Retinal pigment epithelial cell (primary cell): ENCODE measurements at regions not wholly inside any gene's neighbourhood (a gene's known extent, or its start where the extent isn't known, plus 50 kb on each side); places are given as distances from the start of the nearest gene placed in this dataset.

Experiments used
- DNase-seq: peaks from one replicate; pipeline ENCODE4 v3.0.0-alpha.2; 2010; ENCODE audit warnings: low read depth
- H3K4me3 ChIP-seq: 2 replicates; pipeline ENCODE4 v1.5.1; 2011; ENCODE audit warnings: mild to moderate bottlenecking, low read length, control low read depth, moderate library complexity
- CTCF ChIP-seq: conservative IDR thresholded peaks from 2 replicates; pipeline ENCODE4 v1.5.1; 2011; ENCODE audit warnings: low read depth, low read length, control low read depth, inconsistent platforms

DNA sequence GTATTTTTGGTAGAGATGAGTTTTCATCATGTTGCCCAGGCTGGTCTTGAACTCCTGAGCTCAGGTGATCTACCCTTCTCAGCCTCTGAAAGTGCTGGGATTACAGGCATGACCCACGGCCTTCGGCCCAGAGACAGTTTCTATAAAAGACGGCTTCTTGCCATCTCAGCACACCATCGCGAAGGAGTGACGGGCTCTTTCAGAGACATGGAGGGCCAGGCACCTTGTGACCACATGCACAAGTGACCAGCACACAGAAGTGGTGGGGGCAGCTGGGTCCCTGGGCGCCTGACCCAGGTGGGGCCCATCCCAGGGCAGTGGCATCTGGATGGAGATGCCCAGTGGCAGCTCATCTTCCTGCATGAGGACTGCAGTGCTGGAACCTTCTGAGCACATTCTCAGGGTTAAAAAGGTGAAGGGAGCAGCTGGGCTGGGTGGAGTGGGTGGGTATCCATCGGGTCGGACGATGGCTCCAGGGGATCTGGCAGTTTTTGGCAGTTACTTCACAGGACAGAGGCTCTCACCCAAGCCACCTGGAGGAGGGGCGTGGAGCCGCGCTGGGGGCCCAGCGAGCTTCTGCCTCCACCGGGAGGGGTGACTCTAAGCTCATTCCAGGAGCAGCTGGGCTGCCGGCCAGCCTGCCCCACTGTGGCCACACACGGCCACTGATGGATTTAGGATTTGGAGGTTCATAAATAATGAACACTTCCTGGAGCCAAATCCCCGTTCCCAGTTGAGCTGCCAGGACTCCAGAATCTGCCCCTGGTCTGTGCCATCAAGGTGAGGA, 373.0 kb downstream of the CTTN start:
- H3K4me3 ChIP-seq = no peak overlapping the region
- DNase-seq = no peak
- TF ChIP-seq CTCF = no peak

GRCh38 chr11:70772950-70773349, 374.6 kb downstream of the CTTN start:
- no peak for DNase-seq
- H3K4me3 ChIP-seq = no peak overlapping the region
- no peak for TF ChIP-seq CTCF

DNA sequence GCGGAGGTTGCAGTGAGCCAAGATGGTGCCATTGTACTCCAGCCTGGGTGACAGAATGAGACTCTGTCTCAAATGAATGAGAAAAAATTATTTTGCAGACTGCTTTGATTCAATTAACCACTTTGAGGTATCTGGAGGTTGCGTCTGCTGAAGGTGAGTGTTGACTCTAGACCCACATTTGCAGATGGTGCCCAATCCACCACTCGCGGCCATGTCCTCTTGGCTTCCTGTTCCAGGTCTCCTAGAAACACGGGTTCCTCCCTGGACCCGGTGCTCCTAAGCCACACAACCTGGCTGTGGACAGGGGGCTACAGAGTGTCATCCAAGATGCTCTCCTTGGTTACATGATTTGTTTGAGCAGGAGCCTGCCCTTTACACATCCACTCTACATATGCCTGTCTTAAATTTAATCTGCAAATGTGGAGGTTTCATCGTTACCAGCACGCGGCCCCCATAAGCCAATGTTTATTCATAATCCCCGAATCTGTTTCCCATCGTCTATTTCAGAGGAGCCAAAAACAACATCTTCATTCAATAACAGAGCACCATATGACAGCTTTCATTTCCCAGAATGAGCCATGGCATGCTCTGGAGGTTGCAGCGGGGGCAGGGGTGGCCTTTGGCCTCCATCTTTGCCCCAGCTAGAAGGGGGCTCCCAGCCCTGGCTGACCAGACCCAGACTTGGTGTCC, 377.2 kb downstream of the CTTN start:
- no peak overlapping the region for H3K4me3 ChIP-seq
- no peak for TF ChIP-seq CTCF
- DNase-seq = no peak

GRCh38 chr11:70776914-70777532, 378.7 kb downstream of the CTTN start:
- DNase-seq = no peak
- no peak overlapping the region for H3K4me3 ChIP-seq
- no peak for TF ChIP-seq CTCF

DNA sequence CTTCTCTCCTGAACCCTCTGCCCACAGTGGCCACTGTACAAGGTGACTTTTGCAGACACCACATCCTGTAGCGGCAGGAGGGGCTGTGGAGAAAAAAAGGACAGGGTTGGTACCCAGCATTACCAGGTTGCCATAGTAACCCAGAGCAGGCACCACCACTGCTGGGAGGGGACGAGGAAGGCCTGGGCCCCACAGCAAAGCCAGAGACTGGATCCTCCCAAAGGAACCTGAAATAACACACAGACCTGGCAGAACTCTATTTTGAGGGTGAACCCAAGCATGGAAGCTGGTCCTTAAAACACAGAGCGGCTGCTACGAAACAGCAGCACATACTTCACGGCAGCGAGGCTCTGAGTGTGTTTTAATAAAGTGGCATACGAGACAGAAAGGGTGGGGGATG, 380.6 kb downstream of the CTTN start:
- no peak for TF ChIP-seq CTCF
- no peak for DNase-seq
- no peak overlapping the region for H3K4me3 ChIP-seq

GRCh38 chr11:70779433-70780245, 381.3 kb downstream of the CTTN start:
- no peak for DNase-seq
- H3K4me3 ChIP-seq = no peak overlapping the region
- no peak for TF ChIP-seq CTCF
